ENCODE measurements at regions not wholly inside any gene's neighbourhood (a gene's known extent, or its start where the extent isn't known, plus 50 kb on each side); places are given as distances from the start of the nearest gene placed in this dataset.

- H3K27ac ChIP-seq: no peak overlapping the region
- no peak for DNase-seq (ENCODE audit: low spot score in 2 of 2)
- H3K4me3 ChIP-seq: no peak overlapping the region
- H3K4me1 ChIP-seq: peaks cover 3% of the 10 kb centered on the region
- no peaks in the 10 kb centered on the region for H3K36me3 ChIP-seq
- TF ChIP-seq EP300 (IDR thresholded peaks at IDR 0.05) (no peak), CTCF (IDR thresholded peaks at IDR 0.05) (no peak), POLR2AphosphoS5 (IDR thresholded peaks at IDR 0.05) (no peak), POLR2A (IDR thresholded peaks at IDR 0.05) (no peak)
- H3K27me3 ChIP-seq: no peaks in the 10 kb centered on the region
- no peaks in the 10 kb centered on the region for H3K9me3 ChIP-seq
- WGBS: 44% methylated on average over 1 of the region's 1 CpG
Observed at GRCh38 chr6:20286968-20287565, 74.8 kb upstream of the MBOAT1 start.

- H3K9me3 ChIP-seq: no peaks in the 10 kb centered on the region
- WGBS: 20% methylated on average over 10 of the region's 10 CpGs
- H3K27me3 ChIP-seq: no peaks in the 10 kb centered on the region
- H3K27ac ChIP-seq: no peak overlapping the region
- no peak overlapping the region for H3K4me3 ChIP-seq
- H3K36me3 ChIP-seq: no peaks in the 10 kb centered on the region
- no peak for TF ChIP-seq POLR2AphosphoS5 (IDR thresholded peaks at IDR 0.05)
- peak; percentile 81 to 88 for TF ChIP-seq CTCF (IDR thresholded peaks at IDR 0.05)
- no peak for TF ChIP-seq EP300 (IDR thresholded peaks at IDR 0.05)
- TF ChIP-seq POLR2A (IDR thresholded peaks at IDR 0.05): no peak
- peaks cover 4% of the 10 kb centered on the region for H3K4me1 ChIP-seq
- peak; percentile 83 to 84 for DNase-seq (ENCODE audit: low spot score in 2 of 2)
Observed at GRCh38 chr6:20291764-20292580, 79.7 kb upstream of the MBOAT1 start.

DNA sequence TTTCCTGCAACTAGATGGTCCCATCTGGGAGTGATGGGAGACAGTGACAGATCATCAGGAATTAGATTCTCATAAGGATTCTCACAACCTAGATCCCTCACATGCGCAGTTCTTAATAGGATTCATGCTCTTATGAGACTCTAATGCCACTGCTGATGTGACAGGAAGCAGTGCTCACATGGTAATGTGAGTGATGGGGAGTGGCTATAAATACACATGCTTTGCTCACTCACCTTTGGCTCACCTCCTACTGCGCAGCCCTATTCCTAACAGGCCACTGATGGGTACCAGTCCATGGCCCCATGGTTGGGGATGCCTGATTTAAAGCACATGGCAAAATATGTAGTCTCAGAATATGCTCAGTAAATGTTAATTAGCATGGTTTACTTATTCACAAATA, 80.6 kb upstream of the MBOAT1 start:
- Histone ChIP-seq H3K27ac (no peak overlapping the region), H3K9me3 (no peaks in the 10 kb centered on the region), H3K4me3 (no peak overlapping the region), H3K27me3 (no peaks in the 10 kb centered on the region), H3K36me3 (no peaks in the 10 kb centered on the region), H3K4me1 (peaks cover 4% of the 10 kb centered on the region)
- WGBS: 100% methylated on average over 2 of the region's 2 CpGs
- TF ChIP-seq POLR2A (IDR thresholded peaks at IDR 0.05): no peak
- no peak for TF ChIP-seq POLR2AphosphoS5 (IDR thresholded peaks at IDR 0.05)
- no peak for TF ChIP-seq CTCF (IDR thresholded peaks at IDR 0.05)
- TF ChIP-seq EP300 (IDR thresholded peaks at IDR 0.05): no peak
- no peak for DNase-seq (ENCODE audit: low spot score in 2 of 2)

- H3K4me3 ChIP-seq: no peak overlapping the region
- H3K27ac ChIP-seq: no peak overlapping the region
- no peaks in the 10 kb centered on the region for H3K9me3 ChIP-seq
- no peaks in the 10 kb centered on the region for H3K4me1 ChIP-seq
- 100% methylated on average over 3 of the region's 29 CpGs for WGBS
- no peaks in the 10 kb centered on the region for H3K27me3 ChIP-seq
- TF ChIP-seq CTCF (IDR thresholded peaks at IDR 0.05) (no peak), EP300 (IDR thresholded peaks at IDR 0.05) (no peak), POLR2A (IDR thresholded peaks at IDR 0.05) (no peak)
- DNase-seq (ENCODE audit: low spot score in 2 of 2): no peak
- H3K36me3 ChIP-seq: no peaks in the 10 kb centered on the region
Observed at GRCh38 chr6:20301256-20301655, 89.0 kb upstream of the MBOAT1 start.

DNA sequence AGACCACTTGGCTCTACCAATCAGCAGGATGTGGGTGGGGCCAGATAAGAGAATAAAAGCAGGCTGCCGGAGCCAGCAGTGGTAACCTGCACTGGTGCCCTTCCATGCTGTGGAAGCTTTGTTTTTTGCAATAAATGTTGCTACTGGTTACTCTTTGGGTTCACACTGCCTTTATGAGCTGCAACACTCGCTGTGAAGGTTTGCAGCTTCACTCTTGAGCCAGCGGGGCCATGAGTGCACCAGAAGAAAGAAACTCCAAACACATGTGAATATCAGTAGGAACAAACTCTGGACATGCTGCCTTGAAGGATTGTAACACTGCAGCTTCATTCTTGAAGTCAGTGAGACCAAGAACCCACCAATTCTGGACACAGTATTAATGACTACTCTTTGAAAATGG, 89.9 kb upstream of the MBOAT1 start:
- Histone ChIP-seq H3K4me3 (no peak overlapping the region), H3K9me3 (no peaks in the 10 kb centered on the region), H3K36me3 (no peaks in the 10 kb centered on the region), H3K27ac (no peak overlapping the region), H3K27me3 (no peaks in the 10 kb centered on the region), H3K4me1 (no peaks in the 10 kb centered on the region)
- no peak for DNase-seq (ENCODE audit: low spot score in 2 of 2)
- TF ChIP-seq EP300 (IDR thresholded peaks at IDR 0.05) (no peak), POLR2AphosphoS5 (IDR thresholded peaks at IDR 0.05) (no peak), POLR2A (IDR thresholded peaks at IDR 0.05) (no peak), CTCF (IDR thresholded peaks at IDR 0.05) (no peak)
- 91% methylated on average over 3 of the region's 3 CpGs for WGBS
